Calu3 (cell line): ENCODE measurements at regions not wholly inside any gene's neighbourhood (a gene's known extent, or its start where the extent isn't known, plus 50 kb on each side); places are given as distances from the start of the nearest gene placed in this dataset.

Experiments
- BruUV-seq: library from RNA; stranded (reverse); fragments of 400-500 nt; replicated peaks from 2 replicates; lab custom pipeline; 2021; lab: Mats Ljungman, UMichigan
- CTCF ChIA-PET: fragments of 300-600 bp; sonication (Branson Sonifier 250); formaldehyde crosslinking; loops from one replicate; lab custom pipeline; 2022; ENCODE audit warnings: antibody characterized with exemption; lab: Charles Lee
- DNase-seq: peaks from one replicate; pipeline ENCODE4 v3.0.0; 2022
- H3K27ac Mint-ChIP-seq: one replicate; pipeline ENCODE4 v1.8.0; 2022; ENCODE audit warnings: mixed read lengths; ENCODE audit not compliant: unreplicated experiment
- H3K27me3 Mint-ChIP-seq: one replicate; pipeline ENCODE4 v1.8.0; 2022; ENCODE audit warnings: mixed read lengths; ENCODE audit not compliant: unreplicated experiment
- H3K36me3 Mint-ChIP-seq: one replicate; pipeline ENCODE4 v1.8.0; 2022; ENCODE audit warnings: mild to moderate bottlenecking, moderate library complexity, mixed read lengths; ENCODE audit not compliant: insufficient read depth, unreplicated experiment
- H3K4me1 Mint-ChIP-seq: one replicate; pipeline ENCODE4 v1.8.0; 2022; ENCODE audit warnings: mild to moderate bottlenecking, low read depth, mixed read lengths; ENCODE audit not compliant: unreplicated experiment
- H3K4me3 Mint-ChIP-seq: one replicate; pipeline ENCODE4 v1.8.0; 2022; ENCODE audit warnings: mild to moderate bottlenecking, low read depth, moderate library complexity, mixed read lengths; ENCODE audit not compliant: unreplicated experiment
- H3K9me3 Mint-ChIP-seq: one replicate; pipeline ENCODE4 v1.8.0; 2022; ENCODE audit warnings: low read depth, mixed read lengths; ENCODE audit not compliant: unreplicated experiment
- intact Hi-C: fragments of 100-400 bp; cut with micrococcal nuclease; formaldehyde crosslinking; loops from one replicate; pipeline ENCODE4 v1.10.0; 2022; ENCODE audit not compliant: unreplicated experiment
- TF ChIP-seq, protein P1 (sequence below): fragments of 200-600 bp; IDR thresholded peaks from one replicate; pipeline ENCODE4 v1.8.0; 2022; ENCODE audit warnings: antibody characterized with exemption; ENCODE audit not compliant: unreplicated experiment

- H3K27me3 Mint-ChIP-seq = peaks cover 13% of the 10 kb centered on the region
- no peak overlapping the region for H3K4me3 Mint-ChIP-seq
- TF ChIP-seq, protein P1, sequence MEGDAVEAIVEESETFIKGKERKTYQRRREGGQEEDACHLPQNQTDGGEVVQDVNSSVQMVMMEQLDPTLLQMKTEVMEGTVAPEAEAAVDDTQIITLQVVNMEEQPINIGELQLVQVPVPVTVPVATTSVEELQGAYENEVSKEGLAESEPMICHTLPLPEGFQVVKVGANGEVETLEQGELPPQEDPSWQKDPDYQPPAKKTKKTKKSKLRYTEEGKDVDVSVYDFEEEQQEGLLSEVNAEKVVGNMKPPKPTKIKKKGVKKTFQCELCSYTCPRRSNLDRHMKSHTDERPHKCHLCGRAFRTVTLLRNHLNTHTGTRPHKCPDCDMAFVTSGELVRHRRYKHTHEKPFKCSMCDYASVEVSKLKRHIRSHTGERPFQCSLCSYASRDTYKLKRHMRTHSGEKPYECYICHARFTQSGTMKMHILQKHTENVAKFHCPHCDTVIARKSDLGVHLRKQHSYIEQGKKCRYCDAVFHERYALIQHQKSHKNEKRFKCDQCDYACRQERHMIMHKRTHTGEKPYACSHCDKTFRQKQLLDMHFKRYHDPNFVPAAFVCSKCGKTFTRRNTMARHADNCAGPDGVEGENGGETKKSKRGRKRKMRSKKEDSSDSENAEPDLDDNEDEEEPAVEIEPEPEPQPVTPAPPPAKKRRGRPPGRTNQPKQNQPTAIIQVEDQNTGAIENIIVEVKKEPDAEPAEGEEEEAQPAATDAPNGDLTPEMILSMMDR = no peak
- no TSS peak for BruUV-seq
- H3K27ac Mint-ChIP-seq = no peak overlapping the region
- CTCF ChIA-PET = no interaction called here
- DNase-seq = no peak
- H3K4me1 Mint-ChIP-seq = no peaks in the 10 kb centered on the region
- intact Hi-C loops = no loop called here
- H3K36me3 Mint-ChIP-seq = no peaks in the 10 kb centered on the region
- peaks cover under 1% of the 10 kb centered on the region for H3K9me3 Mint-ChIP-seq
Observed at GRCh38 chr1:163427279-163427678, 105.5 kb downstream of the NUF2 start.

DNA sequence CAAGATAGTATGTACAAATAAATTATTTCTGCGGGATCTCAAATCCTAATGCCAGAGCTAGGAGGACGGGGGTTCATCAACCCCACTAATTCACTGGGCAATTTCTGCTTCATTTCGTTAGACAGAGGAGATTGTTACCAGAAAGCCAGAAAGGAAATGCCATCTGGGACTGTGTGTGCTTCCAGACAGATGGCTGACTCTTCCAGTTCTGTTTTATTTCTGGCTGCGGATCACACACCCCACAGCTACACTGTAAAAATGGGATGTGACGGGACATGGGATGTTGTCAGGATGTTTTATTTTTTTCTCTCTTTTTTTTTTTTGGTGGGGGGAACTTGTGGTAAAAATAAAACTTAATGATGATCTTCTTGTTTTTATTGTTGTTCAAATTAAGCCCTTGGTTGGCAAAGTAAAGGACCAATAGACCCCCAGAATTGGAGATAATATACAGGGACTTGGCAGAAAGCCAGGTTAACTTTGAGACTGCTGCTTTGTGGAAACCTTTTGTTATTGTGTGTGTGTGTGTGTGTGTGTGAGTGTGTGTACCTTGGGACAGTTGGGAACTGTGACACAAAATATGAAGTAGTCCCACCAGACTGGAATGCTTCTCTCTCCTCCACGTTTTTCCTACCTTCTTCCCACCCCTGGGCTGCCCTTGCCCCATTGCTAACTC lies 114.5 kb downstream of the NUF2 start:
- H3K36me3 Mint-ChIP-seq = no peaks in the 10 kb centered on the region
- H3K4me3 Mint-ChIP-seq = no peak overlapping the region
- no peak overlapping the region for H3K27ac Mint-ChIP-seq
- BruUV-seq = no TSS peak
- intact Hi-C loops = no loop called here
- CTCF ChIA-PET = no interaction called here
- no peak for DNase-seq
- H3K9me3 Mint-ChIP-seq = peaks cover 3% of the 10 kb centered on the region
- TF ChIP-seq, protein P1 = no peak
- H3K27me3 Mint-ChIP-seq = peaks cover 30% of the 10 kb centered on the region
- H3K4me1 Mint-ChIP-seq = no peaks in the 10 kb centered on the region

DNA sequence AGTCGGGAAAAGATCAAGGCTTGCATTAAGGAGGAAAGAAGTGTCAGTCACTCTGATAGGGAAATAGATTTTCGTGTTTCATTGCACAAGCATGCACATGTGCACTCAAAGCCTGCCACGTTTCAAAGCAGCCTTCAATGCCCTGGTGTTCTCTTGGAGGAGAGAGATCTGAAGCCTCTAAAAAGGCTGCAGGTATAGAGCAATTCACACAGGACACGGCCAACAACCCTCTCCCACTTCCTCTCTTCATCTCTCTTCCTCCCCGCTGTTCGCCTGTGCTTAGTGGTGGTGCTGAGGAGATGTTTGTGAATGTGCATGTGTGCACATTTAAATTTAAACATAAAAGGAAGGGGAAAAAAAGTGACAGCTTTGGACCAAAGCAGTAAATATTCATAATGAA lies 117.7 kb downstream of the NUF2 start:
- CTCF ChIA-PET = no interaction called here
- H3K4me3 Mint-ChIP-seq = no peak overlapping the region
- no TSS peak for BruUV-seq
- no peaks in the 10 kb centered on the region for H3K9me3 Mint-ChIP-seq
- no peak overlapping the region for H3K27ac Mint-ChIP-seq
- no peak for DNase-seq
- no peaks in the 10 kb centered on the region for H3K4me1 Mint-ChIP-seq
- peaks cover 55% of the 10 kb centered on the region for H3K27me3 Mint-ChIP-seq
- H3K36me3 Mint-ChIP-seq = no peaks in the 10 kb centered on the region
- intact Hi-C loops = no loop called here
- TF ChIP-seq, protein P1 = no peak

DNA sequence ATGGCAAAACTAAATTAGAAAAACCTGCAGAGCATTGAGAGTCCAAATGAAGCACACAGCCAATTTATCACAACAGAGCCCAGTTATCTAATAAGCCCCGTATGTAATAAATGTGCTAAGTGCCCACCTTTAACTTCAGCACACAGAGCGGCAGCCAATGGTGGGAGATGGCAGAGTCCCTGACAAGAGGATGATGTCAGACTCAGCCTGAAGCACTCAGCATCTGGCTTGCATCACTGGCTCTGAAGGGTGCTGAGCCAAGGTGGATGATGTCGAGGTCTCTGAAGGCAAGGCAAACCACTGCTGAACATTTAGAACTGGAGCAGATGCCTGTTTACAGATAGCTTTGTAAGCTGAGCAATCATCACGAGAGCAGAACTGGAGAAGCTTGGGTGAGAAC lies 118.3 kb downstream of the NUF2 start:
- CTCF ChIA-PET = no interaction called here
- no peak overlapping the region for H3K27ac Mint-ChIP-seq
- no peak for DNase-seq
- TF ChIP-seq, protein P1 = no peak
- peaks cover 59% of the 10 kb centered on the region for H3K27me3 Mint-ChIP-seq
- no TSS peak for BruUV-seq
- no peaks in the 10 kb centered on the region for H3K9me3 Mint-ChIP-seq
- no peak overlapping the region for H3K4me3 Mint-ChIP-seq
- no peaks in the 10 kb centered on the region for H3K36me3 Mint-ChIP-seq
- H3K4me1 Mint-ChIP-seq = no peaks in the 10 kb centered on the region
- intact Hi-C loops = no loop called here
